ENCODE measurements at regions not wholly inside any gene's neighbourhood (a gene's known extent, or its start where the extent isn't known, plus 50 kb on each side); places are given as distances from the start of the nearest gene placed in this dataset.
"Not testable (repeated sequence)": the region's sequence is repeated elsewhere in the genome, so short reads cannot be mapped to it uniquely, and the experiment has no call there.

GRCh38 chr12:13342971-13343370 is 146.4 kb downstream of the EMP1 start:
- peak; percentile 36 to 41 for DNase-seq

DNA sequence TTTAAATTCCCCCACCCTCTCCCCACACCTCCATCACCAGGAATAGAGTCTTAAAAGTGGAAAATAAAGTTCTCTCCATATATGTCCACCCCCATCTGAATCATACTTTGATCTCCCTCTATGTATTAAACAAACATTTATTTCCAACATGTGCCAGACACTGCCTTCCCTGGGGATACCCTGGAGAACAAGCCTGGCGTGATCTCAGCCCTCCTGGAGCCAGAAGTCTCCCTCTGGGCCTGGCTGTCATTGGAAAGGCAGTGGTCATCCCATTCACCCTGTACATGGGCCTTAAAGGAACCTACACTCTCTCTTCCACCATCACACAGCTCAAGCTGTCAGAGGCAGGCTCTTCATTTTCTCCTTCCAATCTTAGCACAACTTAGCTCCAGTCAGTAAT is 143.6 kb downstream of the EMP1 start:
- no peak for DNase-seq

GRCh38 chr12:13339538-13339937 is 143.0 kb downstream of the EMP1 start:
- no peak for DNase-seq

DNA sequence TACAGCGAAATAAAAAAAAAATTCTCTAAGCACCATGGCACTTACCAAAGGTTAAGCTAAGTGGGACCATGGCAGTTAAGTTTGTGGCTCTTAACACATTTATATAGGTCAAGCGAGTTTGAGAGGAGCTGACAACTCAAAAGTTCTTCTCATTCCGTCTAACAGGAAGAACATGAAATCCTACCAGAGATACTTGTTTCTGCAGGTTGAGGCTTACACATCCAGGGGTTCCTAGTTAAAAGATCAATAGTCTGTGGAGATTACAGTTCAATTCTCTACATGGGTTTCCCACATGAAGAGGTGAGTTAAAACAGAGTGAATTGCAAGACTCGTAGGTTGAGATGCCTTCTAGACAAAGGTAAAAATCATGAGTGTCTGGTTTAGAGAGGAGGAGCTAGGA is 142.6 kb downstream of the EMP1 start:
- DNase-seq = no peak

DNA sequence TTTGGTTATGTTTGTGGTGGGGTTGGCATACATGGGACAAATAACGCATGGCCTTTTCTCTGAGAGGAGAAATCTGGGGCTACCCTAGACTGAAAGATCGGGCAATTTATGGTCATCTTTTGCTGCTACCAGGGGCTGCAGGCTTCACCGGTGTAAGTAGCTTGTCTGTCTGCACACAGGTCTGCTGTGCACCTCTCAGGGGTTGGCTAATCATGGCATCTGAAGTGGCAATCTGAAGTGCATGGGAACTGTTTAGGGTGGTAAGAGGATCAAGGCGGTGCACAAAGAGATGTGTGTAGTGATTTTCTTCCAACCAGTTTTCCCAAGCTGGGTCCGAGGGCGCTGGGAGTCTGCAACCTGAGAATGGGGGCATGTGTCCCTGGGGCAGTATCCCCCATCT is 141.3 kb downstream of the EMP1 start:
- DNase-seq = no peak

DNA sequence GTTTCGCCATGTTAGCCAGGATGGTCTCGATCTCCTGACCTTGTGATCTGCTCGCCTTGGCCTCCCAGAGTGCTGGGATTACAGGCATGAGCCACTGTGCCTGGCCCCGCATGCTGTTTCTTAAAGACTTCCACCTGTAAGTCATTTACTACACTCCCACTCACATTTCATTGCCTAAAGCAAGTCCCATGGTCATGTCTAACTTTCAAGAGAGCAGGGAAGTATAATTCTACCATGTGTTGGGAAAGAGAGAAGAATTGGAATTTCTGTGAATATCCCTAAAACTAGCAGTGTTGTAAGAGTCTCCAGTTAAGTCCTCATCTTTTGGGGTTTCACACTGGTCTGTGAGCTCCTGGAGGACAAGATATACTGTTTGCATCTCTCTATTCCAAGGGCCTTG is 139.7 kb downstream of the EMP1 start:
- no peak for DNase-seq

GRCh38 chr12:13328535-13328934 is 132.0 kb downstream of the EMP1 start:
- DNase-seq = no peak

DNA sequence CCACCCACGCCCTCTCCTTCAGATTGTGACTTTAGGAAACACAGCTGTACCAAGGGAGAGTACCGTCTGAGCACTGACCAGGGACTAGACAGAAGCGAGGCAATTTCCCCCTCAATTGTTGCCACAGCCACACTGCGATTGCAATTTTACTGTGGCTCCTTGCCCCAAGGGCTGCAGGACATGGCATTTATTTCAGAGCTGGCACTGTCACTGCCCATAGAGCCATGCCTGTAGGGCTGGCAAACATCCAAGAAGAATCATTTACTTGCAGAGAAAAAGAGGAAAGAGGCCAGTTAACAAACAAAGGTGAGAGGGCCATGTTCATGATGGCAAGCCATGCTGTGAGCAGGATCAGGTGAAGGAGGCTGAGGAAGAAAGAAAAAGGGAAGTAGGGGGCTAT is 129.6 kb downstream of the EMP1 start:
- no peak for DNase-seq

- not testable (repeated sequence) for DNase-seq
Measured at GRCh38 chr12:13325037-13325436, 128.5 kb downstream of the EMP1 start.

DNA sequence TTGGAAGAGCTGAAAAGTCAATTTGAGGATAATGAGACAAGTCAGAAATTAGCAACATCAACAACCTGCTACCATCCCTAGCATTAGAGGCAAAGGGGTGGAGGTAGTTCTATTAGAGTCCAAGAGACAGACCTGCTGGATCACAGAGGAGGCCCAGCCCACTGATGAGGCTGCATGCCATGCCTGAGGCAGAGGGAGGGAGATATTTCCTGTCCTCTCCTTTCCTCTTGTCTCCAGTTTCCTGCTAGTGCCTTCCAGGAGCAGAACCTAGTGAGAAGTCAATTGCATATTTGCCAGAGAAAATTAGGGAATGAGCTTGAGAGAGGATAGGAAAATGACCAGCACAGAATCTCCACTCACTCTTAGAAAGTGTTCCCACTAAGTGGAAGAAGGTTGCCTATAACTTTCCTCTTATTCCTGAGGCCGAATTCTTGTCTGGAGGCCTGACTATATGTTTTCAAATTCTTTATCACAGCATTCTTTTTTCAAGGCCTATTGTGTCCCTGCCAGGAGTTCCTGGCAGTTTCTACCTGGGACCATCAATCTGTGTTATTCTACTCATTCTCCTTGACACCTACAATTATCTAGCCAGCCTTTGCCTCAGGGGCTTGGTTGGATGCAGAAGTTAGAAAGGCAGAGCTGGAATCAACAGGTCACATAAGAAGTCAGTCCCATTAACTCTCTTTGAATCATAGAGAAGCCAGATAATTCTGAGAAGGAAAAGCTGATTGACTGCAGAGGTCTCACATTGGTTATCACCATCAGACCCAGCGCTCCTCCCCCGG is 121.9 kb downstream of the EMP1 start:
- no peak for DNase-seq

GRCh38 chr12:13316587-13317246 is 120.2 kb downstream of the EMP1 start:
- no peak for DNase-seq

- DNase-seq = no peak
Measured at GRCh38 chr12:13313886-13314285, 117.4 kb downstream of the EMP1 start.

- DNase-seq = no peak
Measured at GRCh38 chr12:13311551-13311950, 115.0 kb downstream of the EMP1 start.

DNA sequence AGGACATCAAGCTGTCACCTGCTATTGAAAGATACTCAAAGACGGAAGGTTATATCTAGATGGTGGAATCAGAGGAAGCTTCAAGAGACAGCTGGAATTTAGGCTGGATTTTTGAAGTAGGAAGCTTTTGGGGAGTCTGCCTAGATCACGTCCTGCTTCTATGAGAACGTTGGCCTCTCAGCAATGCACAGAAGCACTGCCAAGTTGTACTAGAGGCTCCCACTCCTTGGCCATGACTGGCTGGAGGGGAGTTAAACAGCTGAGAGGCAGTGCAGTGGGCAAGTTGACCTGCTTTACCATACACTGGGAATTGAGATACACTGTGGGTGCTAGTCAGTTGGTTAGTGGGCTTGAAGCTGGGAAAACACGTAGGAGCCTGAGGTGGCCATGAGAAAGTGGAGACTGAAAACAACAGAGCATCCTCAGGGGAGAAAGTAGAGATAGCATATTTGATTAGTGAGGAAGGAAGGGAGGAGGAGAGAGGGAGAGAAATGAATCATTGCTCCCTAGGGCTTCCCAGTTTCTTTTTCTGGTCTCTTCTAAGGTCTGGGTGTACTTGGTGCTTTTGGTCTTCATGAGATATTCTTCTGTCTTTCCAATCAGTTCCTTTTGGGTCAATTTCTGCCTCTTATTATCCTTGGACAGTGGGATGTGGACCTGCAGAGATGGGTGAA is 110.8 kb downstream of the EMP1 start:
- DNase-seq = no peak

GRCh38 chr12:13304924-13305323 is 108.4 kb downstream of the EMP1 start:
- DNase-seq = no peak

DNA sequence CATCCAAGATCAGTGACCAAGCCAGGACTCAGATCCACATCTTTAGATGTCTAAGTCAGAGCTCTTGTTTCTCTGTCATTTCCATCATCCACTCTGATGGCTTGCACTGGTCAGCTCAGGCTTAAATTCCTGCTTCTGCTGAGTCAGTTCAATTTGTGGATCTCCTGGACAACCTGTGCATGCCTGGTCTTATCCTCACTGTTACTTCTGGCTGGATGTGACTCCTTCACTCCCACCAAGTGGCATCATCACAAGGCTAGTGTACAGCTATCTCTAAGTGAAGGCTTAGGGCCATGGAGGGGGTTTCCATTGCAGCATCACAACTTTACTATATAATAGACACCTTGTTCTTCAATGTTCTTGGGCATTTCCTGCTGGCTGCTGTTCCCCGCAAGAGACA is 102.9 kb downstream of the EMP1 start:
- DNase-seq = no peak

DNA sequence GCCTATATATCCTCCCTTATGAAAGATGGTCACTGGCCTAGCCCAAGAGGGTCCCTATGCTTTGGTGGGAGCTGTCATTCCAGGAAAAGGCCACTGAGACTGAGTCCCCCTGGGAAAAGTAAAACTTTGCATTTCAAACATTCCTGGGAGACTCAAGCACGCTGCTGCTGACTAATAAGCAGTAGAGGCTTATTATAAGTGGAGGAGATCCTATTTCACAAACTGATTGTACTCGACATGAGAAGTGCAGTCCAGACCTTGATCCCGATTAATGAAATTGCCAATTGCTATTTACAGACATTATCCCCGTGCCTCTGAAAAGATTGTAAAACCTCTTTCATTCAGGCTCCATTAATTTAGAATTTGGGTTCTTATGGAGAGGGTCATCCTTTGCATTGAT is 96.6 kb downstream of the EMP1 start:
- DNase-seq = no peak

GRCh38 chr12:13289653-13290289 is 93.2 kb downstream of the EMP1 start:
- DNase-seq = no peak

- DNase-seq = no peak
Measured at GRCh38 chr12:13288937-13289652, 92.6 kb downstream of the EMP1 start.

DNA sequence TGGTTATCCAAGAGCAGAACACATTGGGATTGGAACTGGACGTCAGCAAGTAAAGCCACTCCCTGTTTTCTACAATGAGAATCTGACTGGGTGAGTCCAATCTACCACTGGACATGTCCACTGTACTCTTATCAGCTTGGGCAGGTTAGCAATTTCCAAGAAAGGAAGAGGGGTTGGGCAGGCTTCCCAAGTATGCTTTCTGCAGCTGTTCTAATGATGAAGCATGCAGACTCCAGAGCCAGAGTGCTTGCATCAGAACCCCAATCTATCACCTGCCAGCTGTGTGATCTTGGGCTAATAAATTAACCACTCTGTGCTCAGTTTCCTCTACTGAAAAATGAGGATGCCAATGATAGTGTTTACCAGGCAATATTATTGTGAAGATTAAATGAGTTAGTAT is 92.0 kb downstream of the EMP1 start:
- DNase-seq = no peak

DNA sequence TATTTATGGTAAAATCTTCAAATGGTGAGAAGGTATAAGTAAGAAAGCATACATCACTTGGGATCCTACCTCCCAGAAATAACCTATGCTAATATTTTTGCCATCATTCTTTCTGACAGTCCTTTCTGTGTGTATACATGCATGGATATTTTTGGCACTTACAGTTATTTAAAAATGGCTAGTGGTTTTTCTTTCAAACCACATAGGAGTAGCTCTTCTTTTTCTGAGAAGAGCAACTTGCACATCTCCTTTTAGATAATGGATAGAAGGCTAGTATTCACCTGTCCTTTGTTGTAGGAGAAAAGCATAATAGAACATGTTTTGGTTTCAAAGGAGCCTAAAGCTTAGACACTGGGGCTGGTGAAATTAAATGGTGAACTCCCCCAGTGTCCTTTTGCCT is 87.3 kb downstream of the EMP1 start:
- no peak for DNase-seq

GRCh38 chr12:13282861-13283260 is 86.3 kb downstream of the EMP1 start:
- DNase-seq = no peak

GRCh38 chr12:13278249-13278787 is 81.8 kb downstream of the EMP1 start:
- DNase-seq = peak; percentile 73 to 78

Data from activated T-cell treated with anti-CD3 and anti-CD28 coated beads, Interleukin-2, amount 50 U/mL, for 48 hours (primary cell).